WERI-Rb-1 (cell line): ENCODE measurements at regions not wholly inside any gene's neighbourhood (a gene's known extent, or its start where the extent isn't known, plus 50 kb on each side); places are given as distances from the start of the nearest gene placed in this dataset.

ENCODE experiments used
- DNase-seq: peaks from one replicate; pipeline ENCODE4 v3.0.0-alpha.2; 2020
- H3K27ac ChIP-seq: fragments of 250-450 bp; sonication (Bioruptor Pico); 2 replicates; pipeline ENCODE4 v1.5.1; 2020; ENCODE audit warnings: mild to moderate bottlenecking, moderate library complexity
- H3K27me3 ChIP-seq: fragments of 250-450 bp; sonication (Bioruptor Pico); 2 replicates; pipeline ENCODE4 v1.5.1; 2021; ENCODE audit warnings: mild to moderate bottlenecking, low read depth, moderate library complexity; ENCODE audit not compliant: insufficient read depth, severe bottlenecking
- H3K36me3 ChIP-seq: fragments of 250-450 bp; sonication (Bioruptor Pico); 2 replicates; pipeline ENCODE4 v1.5.1; 2020; ENCODE audit warnings: mild to moderate bottlenecking, moderate library complexity
- H3K4me3 ChIP-seq: 2 replicates; pipeline ENCODE4 v1.5.1; 2011; ENCODE audit warnings: low read depth, mild to moderate bottlenecking, control low read depth, low read length
- H3K9me3 ChIP-seq: fragments of 250-450 bp; sonication (Bioruptor Pico); 2 replicates; pipeline ENCODE4 v1.5.1; 2021; ENCODE audit warnings: mild to moderate bottlenecking, moderate library complexity; ENCODE audit not compliant: severe bottlenecking
- TF ChIP-seq, protein P1 (sequence below): IDR thresholded peaks from 2 replicates; pipeline ENCODE4 v1.5.1; 2011; ENCODE audit warnings: low read depth, mild to moderate bottlenecking, control low read depth, inconsistent platforms, low read length

DNA sequence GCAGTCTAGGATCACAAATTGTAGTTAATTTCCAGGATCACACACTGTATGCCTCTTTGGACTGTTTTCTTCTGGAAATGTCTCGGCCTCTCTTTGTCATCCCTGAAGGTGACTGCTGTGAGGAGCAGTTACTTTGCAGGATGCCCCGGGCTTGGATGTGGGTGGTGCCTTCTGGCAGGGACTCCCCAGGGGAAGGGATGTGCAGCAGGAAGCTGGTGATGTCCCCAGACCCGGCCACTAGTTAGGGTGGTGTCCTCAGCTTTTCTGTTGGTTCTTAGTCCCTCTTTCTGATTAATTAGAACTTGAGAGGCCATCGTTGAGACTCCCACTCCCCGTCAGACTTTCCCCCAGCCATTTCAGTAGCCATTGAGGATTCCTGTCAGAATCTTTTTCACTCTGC lies 286.6 kb upstream of the HDAC4 start:
- Histone ChIP-seq H3K27ac (no peak overlapping the region), H3K9me3 (no peaks in the 10 kb centered on the region), H3K36me3 (no peaks in the 10 kb centered on the region), H3K27me3 (peaks cover 89% of the 10 kb centered on the region), H3K4me3 (no peak overlapping the region)
- DNase-seq: no peak
- TF ChIP-seq, protein P1, sequence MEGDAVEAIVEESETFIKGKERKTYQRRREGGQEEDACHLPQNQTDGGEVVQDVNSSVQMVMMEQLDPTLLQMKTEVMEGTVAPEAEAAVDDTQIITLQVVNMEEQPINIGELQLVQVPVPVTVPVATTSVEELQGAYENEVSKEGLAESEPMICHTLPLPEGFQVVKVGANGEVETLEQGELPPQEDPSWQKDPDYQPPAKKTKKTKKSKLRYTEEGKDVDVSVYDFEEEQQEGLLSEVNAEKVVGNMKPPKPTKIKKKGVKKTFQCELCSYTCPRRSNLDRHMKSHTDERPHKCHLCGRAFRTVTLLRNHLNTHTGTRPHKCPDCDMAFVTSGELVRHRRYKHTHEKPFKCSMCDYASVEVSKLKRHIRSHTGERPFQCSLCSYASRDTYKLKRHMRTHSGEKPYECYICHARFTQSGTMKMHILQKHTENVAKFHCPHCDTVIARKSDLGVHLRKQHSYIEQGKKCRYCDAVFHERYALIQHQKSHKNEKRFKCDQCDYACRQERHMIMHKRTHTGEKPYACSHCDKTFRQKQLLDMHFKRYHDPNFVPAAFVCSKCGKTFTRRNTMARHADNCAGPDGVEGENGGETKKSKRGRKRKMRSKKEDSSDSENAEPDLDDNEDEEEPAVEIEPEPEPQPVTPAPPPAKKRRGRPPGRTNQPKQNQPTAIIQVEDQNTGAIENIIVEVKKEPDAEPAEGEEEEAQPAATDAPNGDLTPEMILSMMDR: no peak

DNA sequence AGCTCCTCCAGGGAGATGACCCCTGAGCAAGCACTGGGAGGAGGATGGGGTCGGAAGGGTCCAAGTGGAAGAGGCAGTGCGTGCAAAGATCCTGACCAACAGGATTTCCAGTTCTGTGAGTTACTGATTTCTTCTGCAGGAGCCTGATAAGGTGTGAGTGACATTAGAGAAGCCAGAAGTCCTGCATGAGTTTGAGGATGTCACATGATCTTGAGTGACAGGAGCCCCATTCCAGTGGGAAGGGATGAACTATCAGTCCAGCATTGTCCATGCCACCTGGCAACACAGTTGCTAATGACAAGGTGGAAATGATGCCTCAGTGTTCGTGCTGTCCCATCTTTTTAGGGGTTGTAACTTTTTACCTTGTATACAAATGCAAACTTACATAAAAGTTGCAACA lies 285.1 kb upstream of the HDAC4 start:
- Histone ChIP-seq H3K36me3 (no peaks in the 10 kb centered on the region), H3K4me3 (no peak overlapping the region), H3K27me3 (peaks cover 92% of the 10 kb centered on the region), H3K9me3 (no peaks in the 10 kb centered on the region), H3K27ac (no peak overlapping the region)
- TF ChIP-seq, protein P1: no peak
- no peak for DNase-seq

DNA sequence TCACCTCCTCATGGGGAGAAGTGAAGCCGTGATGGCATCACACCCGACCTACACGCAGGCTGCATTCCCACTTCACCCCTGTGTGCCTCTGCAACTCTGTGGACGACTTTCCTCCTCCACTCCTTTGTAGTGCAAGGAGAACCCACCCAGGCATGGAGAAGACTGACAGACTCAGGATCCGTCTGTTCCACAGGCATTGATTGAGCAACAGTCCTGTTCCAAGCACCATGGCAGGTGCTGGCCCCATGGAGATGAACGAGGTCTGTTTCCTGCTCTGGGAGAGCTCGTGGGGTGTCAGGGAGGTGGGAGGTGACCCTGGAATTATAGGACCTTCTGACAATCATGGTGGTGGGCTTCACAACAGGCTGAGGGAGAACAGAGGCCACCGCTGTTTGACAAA lies 284.7 kb upstream of the HDAC4 start:
- DNase-seq: no peak
- no peak overlapping the region for H3K27ac ChIP-seq
- peaks cover 93% of the 10 kb centered on the region for H3K27me3 ChIP-seq
- H3K4me3 ChIP-seq: no peak overlapping the region
- H3K36me3 ChIP-seq: no peaks in the 10 kb centered on the region
- H3K9me3 ChIP-seq: no peaks in the 10 kb centered on the region
- TF ChIP-seq, protein P1: no peak

DNA sequence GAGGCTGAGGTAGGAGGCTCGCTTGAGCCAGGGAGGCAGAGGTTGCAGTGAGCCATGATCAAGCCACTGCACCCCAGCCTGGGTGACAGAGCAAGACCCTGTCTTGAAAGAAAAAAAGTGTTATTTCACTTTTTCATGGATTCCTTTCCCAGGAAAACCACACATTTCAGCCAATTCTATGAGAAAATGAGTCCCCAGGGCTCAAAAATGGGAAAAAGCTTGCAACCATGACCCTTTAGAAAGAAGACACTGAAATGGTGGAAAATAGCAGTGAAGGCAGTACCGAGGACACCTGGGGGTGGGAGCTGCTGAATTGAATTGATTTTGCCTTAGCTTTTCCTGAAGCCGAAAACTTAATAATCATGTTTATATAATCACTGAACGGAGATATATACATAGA lies 284.2 kb upstream of the HDAC4 start:
- DNase-seq: no peak
- no peaks in the 10 kb centered on the region for H3K36me3 ChIP-seq
- H3K27me3 ChIP-seq: peaks cover 93% of the 10 kb centered on the region
- no peak overlapping the region for H3K4me3 ChIP-seq
- no peaks in the 10 kb centered on the region for H3K9me3 ChIP-seq
- TF ChIP-seq, protein P1: no peak
- no peak overlapping the region for H3K27ac ChIP-seq

DNA sequence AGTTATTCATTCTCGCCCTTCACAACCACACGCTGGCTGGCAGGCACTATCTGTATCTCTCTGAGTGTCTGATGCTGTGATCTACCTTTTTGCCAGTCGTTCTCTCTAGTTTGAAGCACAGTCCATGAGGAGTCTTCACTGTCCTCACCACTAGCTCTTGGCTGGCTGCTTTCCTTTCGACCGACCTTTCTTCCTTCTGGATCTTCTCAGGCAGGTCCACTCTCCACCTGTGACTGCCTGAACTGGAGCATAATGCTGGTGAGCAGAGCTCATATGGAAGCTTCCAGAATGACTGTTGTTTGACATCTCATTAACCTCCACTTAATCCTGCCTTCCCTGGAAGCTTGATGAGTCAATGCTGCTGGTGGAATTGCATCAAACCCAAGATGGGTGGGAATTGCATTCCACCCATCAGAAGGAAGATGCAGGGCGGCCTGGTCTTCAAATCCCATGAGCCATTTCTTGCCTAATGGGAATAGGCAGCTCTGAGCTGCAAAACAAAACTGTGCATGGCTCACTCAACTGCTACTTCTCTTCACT lies 283.5 kb upstream of the HDAC4 start:
- TF ChIP-seq, protein P1: no peak
- H3K27me3 ChIP-seq: peaks cover 93% of the 10 kb centered on the region
- DNase-seq: no peak
- no peak overlapping the region for H3K4me3 ChIP-seq
- no peak overlapping the region for H3K27ac ChIP-seq
- H3K9me3 ChIP-seq: no peaks in the 10 kb centered on the region
- no peaks in the 10 kb centered on the region for H3K36me3 ChIP-seq

DNA sequence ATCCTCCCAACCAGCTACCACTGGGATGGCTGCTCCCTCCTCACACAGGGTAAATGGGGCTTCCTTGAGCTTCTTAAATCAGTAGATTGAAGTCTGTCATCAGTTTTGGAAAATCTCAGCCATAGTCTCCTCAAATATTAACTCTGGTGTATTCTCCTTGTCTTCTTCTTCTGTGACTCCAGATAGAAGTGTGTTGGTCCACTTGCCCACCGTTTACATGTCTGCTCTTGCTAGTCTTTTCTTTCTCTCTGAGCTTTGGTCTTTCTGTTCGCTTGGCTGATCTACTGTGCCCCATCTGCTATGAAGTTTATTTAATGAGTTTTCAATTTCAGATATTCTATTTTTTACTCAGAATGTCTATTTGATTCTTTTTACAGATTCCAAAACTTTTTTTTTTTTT lies 281.7 kb upstream of the HDAC4 start:
- Histone ChIP-seq H3K27me3 (peaks cover 94% of the 10 kb centered on the region), H3K4me3 (no peak overlapping the region), H3K27ac (no peak overlapping the region), H3K36me3 (no peaks in the 10 kb centered on the region), H3K9me3 (no peaks in the 10 kb centered on the region)
- TF ChIP-seq, protein P1: no peak
- no peak for DNase-seq
